ENCODE measurements at regions not wholly inside any gene's neighbourhood (a gene's known extent, or its start where the extent isn't known, plus 50 kb on each side); places are given as distances from the start of the nearest gene placed in this dataset.

GRCh38 chr5:73312146-73312871 is 136.3 kb downstream of the FOXD1 start:
- DNase-seq (ENCODE audit: low read depth in 3 of 3, low spot score in 2 of 3), result no peak

GRCh38 chr5:73311291-73312110 is 137.1 kb downstream of the FOXD1 start:
- no peak for DNase-seq (ENCODE audit: low read depth in 3 of 3, low spot score in 2 of 3)

GRCh38 chr5:73307645-73308355 is 134.8 kb downstream of the TMEM174 start:
- DNase-seq (ENCODE audit: low read depth in 3 of 3, low spot score in 2 of 3), result no peak

- no peak for DNase-seq (ENCODE audit: low read depth in 3 of 3, low spot score in 2 of 3)
Observed at GRCh38 chr5:73306741-73307275, 133.8 kb downstream of the TMEM174 start.

- no peak for DNase-seq (ENCODE audit: low read depth in 3 of 3, low spot score in 2 of 3)
Observed at GRCh38 chr5:73306078-73306719, 133.2 kb downstream of the TMEM174 start.

GRCh38 chr5:73305386-73305785 is 132.4 kb downstream of the TMEM174 start:
- no peak for DNase-seq (ENCODE audit: low read depth in 3 of 3, low spot score in 2 of 3)

GRCh38 chr5:73304381-73304780 is 131.4 kb downstream of the TMEM174 start:
- no peak for DNase-seq (ENCODE audit: low read depth in 3 of 3, low spot score in 2 of 3)

- DNase-seq (ENCODE audit: low read depth in 3 of 3, low spot score in 2 of 3), result no peak
Observed at GRCh38 chr5:73303148-73304079, 130.4 kb downstream of the TMEM174 start.

GRCh38 chr5:73302797-73303147 is 129.8 kb downstream of the TMEM174 start:
- DNase-seq (ENCODE audit: low read depth in 3 of 3, low spot score in 2 of 3), result no peak

GRCh38 chr5:73301208-73301901 is 128.4 kb downstream of the TMEM174 start:
- DNase-seq (ENCODE audit: low read depth in 3 of 3, low spot score in 2 of 3), result no peak

- DNase-seq (ENCODE audit: low read depth in 3 of 3, low spot score in 2 of 3), result no peak
Observed at GRCh38 chr5:73300337-73301207, 127.6 kb downstream of the TMEM174 start.

- DNase-seq (ENCODE audit: low read depth in 3 of 3, low spot score in 2 of 3), result no peak
Observed at GRCh38 chr5:73299665-73300336, 126.8 kb downstream of the TMEM174 start.

- no peak for DNase-seq (ENCODE audit: low read depth in 3 of 3, low spot score in 2 of 3)
Observed at GRCh38 chr5:73298772-73299630, 126.0 kb downstream of the TMEM174 start.

GRCh38 chr5:73298251-73298771 is 125.3 kb downstream of the TMEM174 start:
- no peak for DNase-seq (ENCODE audit: low read depth in 3 of 3, low spot score in 2 of 3)

- no peak for DNase-seq (ENCODE audit: low read depth in 3 of 3, low spot score in 2 of 3)
Observed at GRCh38 chr5:73297430-73297829, 124.4 kb downstream of the TMEM174 start.

GRCh38 chr5:73296772-73297171 is 123.8 kb downstream of the TMEM174 start:
- DNase-seq (ENCODE audit: low read depth in 3 of 3, low spot score in 2 of 3), result no peak
